Neural cell (in vitro differentiated cells): ENCODE measurements at regions not wholly inside any gene's neighbourhood (a gene's known extent, or its start where the extent isn't known, plus 50 kb on each side); places are given as distances from the start of the nearest gene placed in this dataset.

ENCODE experiments used
- H2AFZ ChIP-seq: fragments of 200-600, 300-800 bp; sonication (generic), shearing (Covaris generic); 2 replicates; pipeline ENCODE4 v1.6.0; 2014; ENCODE audit warnings: low read depth, mild to moderate bottlenecking, antibody characterized with exemption, low read length, moderate library complexity
- H3F3A ChIP-seq: fragments of 200-600 bp; shearing (Covaris generic); 2 replicates; pipeline ENCODE4 v1.6.1; 2016; ENCODE audit warnings: mild to moderate bottlenecking, moderate library complexity, mixed read lengths, antibody characterized with exemption, low read length; ENCODE audit not compliant: insufficient read depth, poor library complexity, severe bottlenecking
- H3K27ac ChIP-seq: fragments of 200-600, 300-800 bp; sonication (generic), shearing (Covaris generic); 2 replicates; pipeline ENCODE4 v1.5.1; 2014; ENCODE audit warnings: mild to moderate bottlenecking, low read length, moderate library complexity
- H3K27me3 ChIP-seq: fragments of 300-800, 200-600 bp; sonication (generic), shearing (Covaris generic); 2 replicates; pipeline ENCODE4 v1.6.0; 2014; ENCODE audit warnings: mild to moderate bottlenecking, low read depth, low read length, moderate library complexity; ENCODE audit not compliant: insufficient read depth
- H3K36me3 ChIP-seq: fragments of 300-800, 200-600 bp; sonication (generic), shearing (Covaris generic); 2 replicates; pipeline ENCODE4 v1.5.1; 2014; ENCODE audit warnings: mild to moderate bottlenecking, antibody characterized with exemption, low read length, moderate library complexity; ENCODE audit not compliant: insufficient read depth
- H3K4me2 ChIP-seq: fragments of 300-800, 200-600 bp; sonication (generic), shearing (Covaris generic); 2 replicates; pipeline ENCODE4 v1.6.0; 2014; ENCODE audit warnings: mild to moderate bottlenecking, low read length
- H3K4me3 ChIP-seq: fragments of 300-800, 200-600 bp; sonication (generic), shearing (Covaris generic); 2 replicates; pipeline ENCODE4 v1.5.1; 2014; ENCODE audit warnings: mild to moderate bottlenecking, low read length, moderate library complexity
- H3K79me2 ChIP-seq: fragments of 200-600 bp; shearing (Covaris generic); replicated peaks from 2 replicates; pipeline ENCODE4 v1.6.0; 2014; ENCODE audit warnings: mild to moderate bottlenecking, low read length, moderate library complexity; ENCODE audit not compliant: insufficient read depth
- H3K9ac ChIP-seq: fragments of 300-800, 200-600 bp; sonication (generic), shearing (Covaris generic); 2 replicates; pipeline ENCODE4 v1.6.1; 2016; ENCODE audit warnings: mild to moderate bottlenecking, low read length, mixed read lengths
- H3K9me2 ChIP-seq: fragments of 200-600 bp; shearing (Covaris generic); 2 replicates; pipeline ENCODE4 v1.6.1; 2016; ENCODE audit warnings: mild to moderate bottlenecking, low read length, mixed read lengths; ENCODE audit not compliant: insufficient read depth
- H3K9me3 ChIP-seq: fragments of 200-600, 300-800 bp; sonication (generic), shearing (Covaris generic); 2 replicates; pipeline ENCODE4 v1.6.1; 2016; ENCODE audit warnings: mild to moderate bottlenecking, mixed run types, low read length, moderate library complexity, mixed read lengths
- H4K20me1 ChIP-seq: fragments of 200-600 bp; shearing (Covaris generic); 2 replicates; pipeline ENCODE4 v1.6.1; 2016; ENCODE audit warnings: mild to moderate bottlenecking, mixed run types; ENCODE audit not compliant: insufficient read depth
- EP300 ChIP-seq: fragments of 450-650 bp; conservative IDR thresholded peaks from 2 replicates; pipeline ENCODE4 v1.6.1; 2014; ENCODE audit warnings: antibody characterized with exemption, mild to moderate bottlenecking, moderate library complexity; ENCODE audit not compliant: poor library complexity, severe bottlenecking
- EZH2 ChIP-seq: fragments of 200-600, 300-800 bp; shearing (Covaris generic), sonication (generic); IDR thresholded peaks from 2 replicates; pipeline ENCODE4 v1.6.1; 2014; ENCODE audit warnings: antibody characterized with exemption, low read length, borderline replicate concordance, mild to moderate bottlenecking; ENCODE audit not compliant: insufficient read depth, poor library complexity, severe bottlenecking
- MXI1 ChIP-seq: fragments of 450-650 bp; conservative IDR thresholded peaks from 2 replicates; pipeline ENCODE4 v1.6.1; 2014; ENCODE audit warnings: antibody characterized with exemption, mild to moderate bottlenecking; ENCODE audit not compliant: poor library complexity, severe bottlenecking
- POLR2AphosphoS5 ChIP-seq: IDR thresholded peaks from 2 replicates; pipeline ENCODE4 v1.6.1; 2012
- RAD21 ChIP-seq: fragments of 450-650 bp; conservative IDR thresholded peaks from 2 replicates; pipeline ENCODE4 v1.6.1; 2014; ENCODE audit warnings: antibody characterized with exemption, mild to moderate bottlenecking, moderate library complexity
- SMC3 ChIP-seq: fragments of 450-650 bp; conservative IDR thresholded peaks from 2 replicates; pipeline ENCODE4 v1.6.1; 2014; ENCODE audit warnings: antibody characterized with exemption, mild to moderate bottlenecking, moderate library complexity; ENCODE audit not compliant: poor library complexity
- TAF1 ChIP-seq: IDR thresholded peaks from 2 replicates; pipeline ENCODE4 v1.6.1; 2012; ENCODE audit warnings: low read depth
- TF ChIP-seq, protein P1 (sequence below): IDR thresholded peaks from 2 replicates; pipeline ENCODE4 v1.6.1; 2012; ENCODE audit warnings: borderline replicate concordance
- TF ChIP-seq, protein P2 (sequence below): fragments of 450-650 bp; IDR thresholded peaks from 2 replicates; pipeline ENCODE4 v1.5.1; 2014; ENCODE audit warnings: antibody characterized with exemption, mild to moderate bottlenecking, moderate library complexity; ENCODE audit not compliant: poor library complexity, severe bottlenecking

DNA sequence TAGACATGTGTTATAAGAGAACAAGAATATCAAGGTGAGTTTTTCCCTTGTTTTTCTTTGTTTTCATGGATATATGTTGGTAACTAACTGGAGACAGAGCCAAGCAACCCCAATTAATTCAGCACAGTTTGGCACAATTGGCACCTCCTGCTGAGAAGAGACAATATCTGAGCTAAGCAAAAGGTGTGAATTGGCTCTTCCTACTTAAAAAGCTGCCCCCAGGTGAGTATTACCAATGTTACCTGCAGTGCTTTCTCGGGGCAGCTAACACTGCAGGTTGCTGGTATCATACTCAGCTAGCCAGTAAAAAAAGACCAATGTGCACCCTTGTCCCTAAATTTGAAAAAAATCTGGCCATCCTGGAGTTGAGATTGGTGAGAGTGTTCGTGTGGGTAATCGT, 871.2 kb upstream of the TENM3 start:
- no peaks in the 10 kb centered on the region for H3K9me3 ChIP-seq
- no peak overlapping the region for H2AFZ ChIP-seq
- H3K9me2 ChIP-seq: no peaks in the 10 kb centered on the region
- no peak overlapping the region for H3K9ac ChIP-seq
- H3K27me3 ChIP-seq: no peaks in the 10 kb centered on the region
- no peak overlapping the region for H3K4me3 ChIP-seq
- H4K20me1 ChIP-seq: no peaks in the 10 kb centered on the region
- no peaks in the 10 kb centered on the region for H3K36me3 ChIP-seq
- H3K4me2 ChIP-seq: no peak overlapping the region
- H3F3A ChIP-seq: no peaks in the 10 kb centered on the region
- no peaks in the 10 kb centered on the region for H3K79me2 ChIP-seq
- H3K27ac ChIP-seq: no peak overlapping the region
- TF ChIP-seq, protein P1, sequence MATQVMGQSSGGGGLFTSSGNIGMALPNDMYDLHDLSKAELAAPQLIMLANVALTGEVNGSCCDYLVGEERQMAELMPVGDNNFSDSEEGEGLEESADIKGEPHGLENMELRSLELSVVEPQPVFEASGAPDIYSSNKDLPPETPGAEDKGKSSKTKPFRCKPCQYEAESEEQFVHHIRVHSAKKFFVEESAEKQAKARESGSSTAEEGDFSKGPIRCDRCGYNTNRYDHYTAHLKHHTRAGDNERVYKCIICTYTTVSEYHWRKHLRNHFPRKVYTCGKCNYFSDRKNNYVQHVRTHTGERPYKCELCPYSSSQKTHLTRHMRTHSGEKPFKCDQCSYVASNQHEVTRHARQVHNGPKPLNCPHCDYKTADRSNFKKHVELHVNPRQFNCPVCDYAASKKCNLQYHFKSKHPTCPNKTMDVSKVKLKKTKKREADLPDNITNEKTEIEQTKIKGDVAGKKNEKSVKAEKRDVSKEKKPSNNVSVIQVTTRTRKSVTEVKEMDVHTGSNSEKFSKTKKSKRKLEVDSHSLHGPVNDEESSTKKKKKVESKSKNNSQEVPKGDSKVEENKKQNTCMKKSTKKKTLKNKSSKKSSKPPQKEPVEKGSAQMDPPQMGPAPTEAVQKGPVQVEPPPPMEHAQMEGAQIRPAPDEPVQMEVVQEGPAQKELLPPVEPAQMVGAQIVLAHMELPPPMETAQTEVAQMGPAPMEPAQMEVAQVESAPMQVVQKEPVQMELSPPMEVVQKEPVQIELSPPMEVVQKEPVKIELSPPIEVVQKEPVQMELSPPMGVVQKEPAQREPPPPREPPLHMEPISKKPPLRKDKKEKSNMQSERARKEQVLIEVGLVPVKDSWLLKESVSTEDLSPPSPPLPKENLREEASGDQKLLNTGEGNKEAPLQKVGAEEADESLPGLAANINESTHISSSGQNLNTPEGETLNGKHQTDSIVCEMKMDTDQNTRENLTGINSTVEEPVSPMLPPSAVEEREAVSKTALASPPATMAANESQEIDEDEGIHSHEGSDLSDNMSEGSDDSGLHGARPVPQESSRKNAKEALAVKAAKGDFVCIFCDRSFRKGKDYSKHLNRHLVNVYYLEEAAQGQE: no peak
- TF ChIP-seq TAF1 (no peak), POLR2AphosphoS5 (no peak), EZH2 (no peak), SMC3 (no peak), RAD21 (no peak), MXI1 (no peak), EP300 (no peak)
- TF ChIP-seq, protein P2, sequence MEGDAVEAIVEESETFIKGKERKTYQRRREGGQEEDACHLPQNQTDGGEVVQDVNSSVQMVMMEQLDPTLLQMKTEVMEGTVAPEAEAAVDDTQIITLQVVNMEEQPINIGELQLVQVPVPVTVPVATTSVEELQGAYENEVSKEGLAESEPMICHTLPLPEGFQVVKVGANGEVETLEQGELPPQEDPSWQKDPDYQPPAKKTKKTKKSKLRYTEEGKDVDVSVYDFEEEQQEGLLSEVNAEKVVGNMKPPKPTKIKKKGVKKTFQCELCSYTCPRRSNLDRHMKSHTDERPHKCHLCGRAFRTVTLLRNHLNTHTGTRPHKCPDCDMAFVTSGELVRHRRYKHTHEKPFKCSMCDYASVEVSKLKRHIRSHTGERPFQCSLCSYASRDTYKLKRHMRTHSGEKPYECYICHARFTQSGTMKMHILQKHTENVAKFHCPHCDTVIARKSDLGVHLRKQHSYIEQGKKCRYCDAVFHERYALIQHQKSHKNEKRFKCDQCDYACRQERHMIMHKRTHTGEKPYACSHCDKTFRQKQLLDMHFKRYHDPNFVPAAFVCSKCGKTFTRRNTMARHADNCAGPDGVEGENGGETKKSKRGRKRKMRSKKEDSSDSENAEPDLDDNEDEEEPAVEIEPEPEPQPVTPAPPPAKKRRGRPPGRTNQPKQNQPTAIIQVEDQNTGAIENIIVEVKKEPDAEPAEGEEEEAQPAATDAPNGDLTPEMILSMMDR: no peak

DNA sequence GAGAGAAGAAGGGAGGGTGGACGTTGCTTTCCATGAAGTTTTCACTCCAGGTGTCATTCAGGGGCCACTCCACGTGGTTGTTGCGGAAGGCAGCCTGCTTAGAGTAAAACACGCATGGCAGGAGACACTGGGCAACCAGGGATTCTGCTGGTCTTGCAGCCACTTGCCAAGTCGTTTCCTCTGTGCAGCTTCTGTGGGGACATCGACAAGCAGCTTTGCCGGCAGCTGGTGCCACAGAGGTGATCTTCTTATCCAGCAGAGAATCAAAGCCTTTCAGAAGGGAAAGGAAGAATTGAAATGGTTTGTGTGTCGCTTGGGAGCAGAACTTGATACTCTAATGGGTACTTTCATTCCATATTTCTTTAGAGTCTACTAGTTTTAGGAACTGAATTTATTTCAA, 867.1 kb upstream of the TENM3 start:
- no peaks in the 10 kb centered on the region for H3K9me2 ChIP-seq
- H3K9ac ChIP-seq: no peak overlapping the region
- no peak overlapping the region for H3K4me3 ChIP-seq
- no peaks in the 10 kb centered on the region for H3K79me2 ChIP-seq
- no peaks in the 10 kb centered on the region for H3F3A ChIP-seq
- no peaks in the 10 kb centered on the region for H3K9me3 ChIP-seq
- TF ChIP-seq TAF1: no peak
- no peak for TF ChIP-seq POLR2AphosphoS5
- TF ChIP-seq SMC3: no peak
- no peak for TF ChIP-seq MXI1
- TF ChIP-seq, protein P2: no peak
- H2AFZ ChIP-seq: no peak overlapping the region
- no peaks in the 10 kb centered on the region for H3K36me3 ChIP-seq
- H3K27ac ChIP-seq: no peak overlapping the region
- H3K27me3 ChIP-seq: no peaks in the 10 kb centered on the region
- H3K4me2 ChIP-seq: no peak overlapping the region
- H4K20me1 ChIP-seq: no peaks in the 10 kb centered on the region
